ENCODE measurements at regions not wholly inside any gene's neighbourhood (a gene's known extent, or its start where the extent isn't known, plus 50 kb on each side); places are given as distances from the start of the nearest gene placed in this dataset.

- no peak for ATAC-seq
- no peaks in the 10 kb centered on the region for H3K9me3 Mint-ChIP-seq
- no peaks in the 10 kb centered on the region for H3K36me3 Mint-ChIP-seq
These were observed 300.9 kb downstream of the C16orf95 start for GRCh38 chr16:87016046-87017035.

GRCh38 chr16:87017371-87018012 is 299.7 kb downstream of the C16orf95 start:
- no peak for ATAC-seq
- H3K9me3 ChIP-seq (ENCODE audit: control insufficient read depth, insufficient read depth, low read length), result no peaks in the 10 kb centered on the region
- H3K4me3 ChIP-seq (ENCODE audit: low read length), result no peak overlapping the region
- Mint-ChIP-seq H3K9me3 (no peaks in the 10 kb centered on the region), H3K27ac (no peak overlapping the region), H3K36me3 (no peaks in the 10 kb centered on the region), H3K27me3 (ENCODE audit: low read depth in 2 of 2) (peaks cover 22 to 24% of the 10 kb centered on the region in 2 donors), H3K4me1 (no peaks in the 10 kb centered on the region), H3K4me3 (no peak overlapping the region)
- H3K36me3 ChIP-seq (ENCODE audit: control insufficient read depth, insufficient read depth, low read length), result no peaks in the 10 kb centered on the region
- 51% methylated on average over 9 of the region's 9 CpGs for WGBS (ENCODE audit: insufficient coverage)
- peaks cover 5% of the 10 kb centered on the region for H3K27me3 ChIP-seq (ENCODE audit: control insufficient read depth, insufficient read depth, low read length)
- TF ChIP-seq CTCF (IDR thresholded peaks at IDR 0.05), result no peak
- no peak for DNase-seq
- intact Hi-C loops (cut with micrococcal nuclease), result no loop called here
- no peaks in the 10 kb centered on the region for H3K4me1 ChIP-seq (ENCODE audit: control insufficient read depth, insufficient read depth, low read length)
- H3K27ac ChIP-seq (ENCODE audit: low read length), result no peak overlapping the region

More at GRCh38 chr16:87016046-87017035, 300.9 kb downstream of the C16orf95 start:
- H3K27me3 ChIP-seq (ENCODE audit: control insufficient read depth, insufficient read depth, low read length), result peaks cover 5% of the 10 kb centered on the region
- Mint-ChIP-seq H3K27ac (no peak overlapping the region), H3K4me1 (no peaks in the 10 kb centered on the region), H3K27me3 (ENCODE audit: low read depth in 2 of 2) (peaks cover 18 to 24% of the 10 kb centered on the region in 2 donors), H3K4me3 (no peak overlapping the region)
- no peak overlapping the region for H3K27ac ChIP-seq (ENCODE audit: low read length)
- H3K9me3 ChIP-seq (ENCODE audit: control insufficient read depth, insufficient read depth, low read length), result no peaks in the 10 kb centered on the region
- intact Hi-C loops (cut with micrococcal nuclease), result no loop called here
- no peak for DNase-seq
- no peaks in the 10 kb centered on the region for H3K36me3 ChIP-seq (ENCODE audit: control insufficient read depth, insufficient read depth, low read length)
- 23% methylated on average over 15 of the region's 15 CpGs for WGBS (ENCODE audit: insufficient coverage)
- no peaks in the 10 kb centered on the region for H3K4me1 ChIP-seq (ENCODE audit: control insufficient read depth, insufficient read depth, low read length)
- H3K4me3 ChIP-seq (ENCODE audit: low read length), result no peak overlapping the region
- TF ChIP-seq CTCF (IDR thresholded peaks at IDR 0.05), result no peak

- no CpG with 5 or more reads among the region's 1 CpG for WGBS (ENCODE audit: insufficient coverage)
- Histone ChIP-seq H3K36me3 (ENCODE audit: control insufficient read depth, insufficient read depth, low read length) (no peaks in the 10 kb centered on the region), H3K4me1 (ENCODE audit: control insufficient read depth, insufficient read depth, low read length) (no peaks in the 10 kb centered on the region), H3K27me3 (ENCODE audit: control insufficient read depth, insufficient read depth, low read length) (no peaks in the 10 kb centered on the region), H3K9me3 (ENCODE audit: control insufficient read depth, insufficient read depth, low read length) (no peaks in the 10 kb centered on the region), H3K27ac (ENCODE audit: low read length) (no peak overlapping the region), H3K4me3 (ENCODE audit: low read length) (no peak overlapping the region)
- ATAC-seq, result no peak
- Mint-ChIP-seq H3K9me3 (no peaks in the 10 kb centered on the region), H3K4me1 (no peaks in the 10 kb centered on the region), H3K36me3 (no peaks in the 10 kb centered on the region), H3K27ac (no peak overlapping the region), H3K4me3 (no peak overlapping the region), H3K27me3 (ENCODE audit: low read depth in 2 of 2) (peaks cover 12 to 19% of the 10 kb centered on the region in 2 donors)
- intact Hi-C loops (cut with micrococcal nuclease), result no loop called here
- no peak for DNase-seq
- no peak for TF ChIP-seq CTCF (IDR thresholded peaks at IDR 0.05)
These were observed 291.5 kb downstream of the C16orf95 start for GRCh38 chr16:87025676-87026075.

All from natural killer cell (primary cell).